Common myeloid progenitor, CD34-positive (primary cell): ENCODE measurements at regions not wholly inside any gene's neighbourhood (a gene's known extent, or its start where the extent isn't known, plus 50 kb on each side); places are given as distances from the start of the nearest gene placed in this dataset.

Source experiments
- CTCF ChIA-PET: fragments of 350-600 bp; sonication (Branson Sonifier 250); formaldehyde crosslinking; loops from one replicate; lab custom pipeline; 2021; ENCODE audit warnings: antibody characterized with exemption; lab: Charles Lee
- POLR2A ChIA-PET: fragments of 350-600 bp; sonication (Branson Sonifier 250); formaldehyde crosslinking; loops from one replicate; lab custom pipeline; 2021; ENCODE audit warnings: antibody characterized with exemption; lab: Charles Lee
- DNase-seq, 3 donors: peaks; one replicate each; pipeline versions ENCODE4 v3.0.0 to v3.0.0-alpha.2; 2013
- H3K27ac ChIP-seq, 2 experiments: 1 replicate in 1 of 2; 2 replicates in 1 of 2; pipeline ENCODE4 v1.7.0; 2013; ENCODE audit warnings: inconsistent platforms in 2 of 2, low read length in 2 of 2, mild to moderate bottlenecking in 2 of 2, low read depth in 1 of 2, moderate library complexity in 1 of 2; ENCODE audit not compliant: severe bottlenecking in 2 of 2, insufficient read depth in 1 of 2, poor library complexity in 1 of 2
- H3K27me3 ChIP-seq, 5 experiments: replicated peaks in 2 of 5; 1 replicate in 3 of 5; 2 replicates in 2 of 5; pipeline versions ENCODE4 v1.6.1 to v1.7.0; 2013; ENCODE audit warnings: low read length in 4 of 5, mild to moderate bottlenecking in 2 of 5, moderate library complexity in 2 of 5, inconsistent platforms in 1 of 5; ENCODE audit not compliant: insufficient read depth in 5 of 5, control insufficient read depth in 4 of 5
- H3K36me3 ChIP-seq, 4 experiments: 1 replicate in 2 of 4; 2 replicates in 2 of 4; pipeline versions ENCODE4 v1.6.1 to v1.7.0; 2013; ENCODE audit warnings: low read length in 3 of 4, control low read depth in 1 of 4, mild to moderate bottlenecking in 1 of 4; ENCODE audit not compliant: control insufficient read depth in 4 of 4, insufficient read depth in 4 of 4
- H3K4me1 ChIP-seq, 4 experiments: 1 replicate in 3 of 4; 2 replicates in 1 of 4; pipeline versions ENCODE4 v1.6.1 to v1.7.1; 2013; ENCODE audit warnings: low read length in 3 of 4, mild to moderate bottlenecking in 3 of 4, control low read depth in 1 of 4, inconsistent platforms in 1 of 4, moderate library complexity in 1 of 4; ENCODE audit not compliant: control insufficient read depth in 4 of 4, insufficient read depth in 4 of 4; ENCODE audit errors: control extremely low read depth in 1 of 4
- H3K4me3 ChIP-seq, 7 experiments: 1 replicate in 4 of 7; 2 replicates in 3 of 7; pipeline versions ENCODE4 v1.5.1 to v1.7.0; 2013; ENCODE audit warnings: mild to moderate bottlenecking in 7 of 7, low read length in 6 of 7, moderate library complexity in 6 of 7, inconsistent platforms in 2 of 7, low read depth in 2 of 7, control low read depth in 1 of 7; ENCODE audit not compliant: insufficient read depth in 4 of 7, control insufficient read depth in 1 of 7; ENCODE audit errors: extremely low read depth in 1 of 7
- H3K9me3 ChIP-seq, 5 experiments: 1 replicate in 4 of 5; 2 replicates in 1 of 5; pipeline versions ENCODE4 v1.6.1 to v1.7.1; 2013; ENCODE audit warnings: low read length in 4 of 5, mild to moderate bottlenecking in 2 of 5, inconsistent platforms in 1 of 5, low read depth in 1 of 5, moderate library complexity in 1 of 5; ENCODE audit not compliant: control insufficient read depth in 4 of 5, insufficient read depth in 2 of 5; ENCODE audit errors: control extremely low read depth in 1 of 5
- WGBS: methylation state at CpG from one replicate; pipeline ENCODE4 v1.1.5; 2013; ENCODE audit not compliant: insufficient coverage; 5-methylcytosine and 5-hydroxymethylcytosine counted together

DNA sequence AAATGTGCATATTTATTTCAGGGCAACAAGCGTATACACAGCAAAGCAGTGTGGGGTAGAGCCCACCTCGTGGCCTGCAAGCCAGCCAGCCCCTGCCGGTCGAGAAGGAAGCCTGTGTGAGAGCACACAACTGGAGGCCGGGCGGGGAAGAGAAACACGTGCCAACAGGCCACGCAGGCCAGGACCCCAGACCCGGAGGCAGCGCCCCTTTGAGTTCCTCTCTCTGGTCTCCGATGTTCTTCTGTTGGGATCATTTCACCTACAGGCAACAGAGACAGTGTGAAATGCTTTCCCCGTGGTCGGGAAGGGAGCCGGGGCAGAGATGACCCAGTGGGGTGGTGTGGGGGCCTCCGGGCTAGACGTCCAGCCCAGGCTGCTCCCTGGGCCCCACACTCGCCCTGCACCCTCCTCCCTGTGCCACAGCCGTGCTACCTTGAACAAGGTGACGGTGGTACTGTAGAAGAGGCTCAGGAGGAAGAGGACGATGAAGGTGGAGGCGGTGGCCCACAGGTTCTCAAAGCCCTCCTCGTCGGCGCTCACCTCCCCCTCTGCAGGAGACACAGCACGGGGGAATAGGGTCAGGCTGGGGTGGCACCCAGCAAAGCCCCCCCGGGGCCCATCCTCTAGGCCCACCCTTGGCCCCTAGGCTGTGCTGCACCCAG, 325.5 kb downstream of the TMEM121 start:
- Histone ChIP-seq H3K27ac (no peak overlapping the region), H3K36me3 (peaks cover 4 to 66% (median 44%) of the 10 kb centered on the region in 4 experiments), H3K4me1 (peaks cover 0 to 28% (median 26%) of the 10 kb centered on the region in 4 experiments), H3K27me3 (no peaks in the 10 kb centered on the region), H3K4me3 (no peak overlapping the region), H3K9me3 (peaks cover 0 to 7% (median 0%) of the 10 kb centered on the region in 5 experiments)
- DNase-seq = no peak
- ChIA-PET CTCF (interaction anchor here (0.9 to 1.4 kb wide), 2 partner anchors 9 to 61 kb away, joined by 3 read pairs; no protein-coding TSS in a partner anchor), POLR2A (no interaction called here)
- WGBS = 91% methylated on average over 14 of the region's 26 CpGs

DNA sequence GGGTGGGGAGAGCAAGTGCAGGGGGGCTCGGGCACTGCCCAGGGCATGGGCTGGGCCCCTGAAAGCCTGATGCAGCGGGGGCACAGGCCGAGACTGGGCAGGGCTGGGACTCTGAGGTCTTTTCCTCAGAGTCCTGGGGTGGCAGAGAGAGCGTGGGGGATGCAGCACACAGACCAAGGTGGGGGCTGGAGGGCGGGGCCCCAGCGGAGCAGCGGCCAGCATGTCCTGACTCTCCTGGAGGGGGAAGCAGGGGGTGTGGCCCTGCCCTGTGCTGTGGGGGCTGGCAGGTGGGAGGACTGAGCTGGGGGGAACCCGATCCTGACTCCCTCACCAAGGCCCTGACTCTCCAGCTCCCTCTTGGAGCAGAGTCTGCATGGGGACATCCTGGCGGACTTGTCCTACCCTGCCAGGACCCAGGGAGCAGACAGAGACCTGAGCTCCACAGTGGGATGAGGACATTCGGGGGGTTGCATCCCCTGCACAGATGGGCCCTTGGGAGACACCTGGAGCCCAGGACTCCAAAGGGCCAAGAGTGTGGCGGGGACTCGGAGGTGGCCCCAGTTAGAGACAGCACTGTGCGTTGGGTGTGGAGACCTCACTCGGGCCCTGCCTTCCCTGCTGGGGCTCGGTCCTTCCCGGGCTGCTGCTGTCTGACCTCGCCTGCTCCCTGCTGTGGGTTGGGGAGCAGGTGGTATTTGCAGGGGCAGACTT, 326.1 kb downstream of the TMEM121 start:
- WGBS = 95% methylated on average over 12 of the region's 17 CpGs
- CTCF ChIA-PET = interaction anchor here (1.4 kb wide), 1 partner anchor 10 kb away, joined by 3 read pairs; no protein-coding TSS in a partner anchor
- no peak for DNase-seq
- Histone ChIP-seq H3K27ac (no peak overlapping the region), H3K4me1 (peaks cover 0 to 34% (median 33%) of the 10 kb centered on the region in 4 experiments), H3K36me3 (peaks cover 4 to 66% (median 44%) of the 10 kb centered on the region in 4 experiments), H3K4me3 (no peak overlapping the region), H3K9me3 (peaks cover 0 to 7% (median 0%) of the 10 kb centered on the region in 5 experiments), H3K27me3 (no peaks in the 10 kb centered on the region)
- POLR2A ChIA-PET = no interaction called here

DNA sequence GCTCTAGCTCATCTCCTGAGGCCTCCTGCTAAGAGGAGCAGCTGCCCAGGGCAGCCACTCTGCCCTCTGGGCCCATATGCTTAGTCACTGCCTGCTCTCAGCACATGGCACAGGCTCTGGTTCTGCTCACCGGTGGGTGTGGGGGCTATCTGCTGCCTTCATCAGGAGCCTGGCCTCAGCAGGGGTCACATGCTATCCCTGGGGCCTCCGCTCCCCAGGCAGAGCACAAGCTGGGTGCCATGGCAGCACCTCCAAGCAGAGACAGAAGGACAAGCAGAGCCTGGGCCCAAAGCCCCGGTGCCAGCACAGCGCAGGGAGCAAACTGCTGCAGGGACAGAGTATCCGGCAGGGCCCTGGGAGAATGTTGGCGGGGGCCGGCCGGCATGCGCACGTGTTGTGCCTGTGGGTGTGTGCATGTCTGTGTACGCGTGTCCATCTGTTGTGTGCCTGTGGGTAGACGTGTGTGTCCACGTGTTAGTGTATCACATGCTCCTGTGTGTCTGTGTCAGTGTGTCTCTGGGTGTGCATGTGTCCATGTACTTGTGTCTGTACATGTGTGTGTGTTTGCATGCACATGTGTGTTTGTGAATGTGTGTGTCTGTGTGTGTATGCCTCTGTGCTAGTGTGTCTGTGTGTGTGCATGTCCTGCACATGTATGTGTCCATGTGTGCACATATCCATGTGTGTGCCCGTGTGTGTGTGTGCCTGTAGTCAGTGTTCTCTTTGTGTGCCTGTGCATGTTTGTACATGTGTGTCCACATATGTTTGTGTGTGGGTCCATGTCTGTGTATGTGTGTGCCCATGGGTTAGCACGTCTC, 326.9 kb downstream of the TMEM121 start:
- WGBS = 88% methylated on average over 14 of the region's 16 CpGs
- Histone ChIP-seq H3K9me3 (peaks cover 0 to 6% (median 0%) of the 10 kb centered on the region in 5 experiments), H3K4me1 (peaks cover 0 to 42% (median 41%) of the 10 kb centered on the region in 4 experiments), H3K36me3 (peaks cover 4 to 66% (median 44%) of the 10 kb centered on the region in 4 experiments), H3K27ac (no peak overlapping the region), H3K4me3 (no peak overlapping the region), H3K27me3 (no peaks in the 10 kb centered on the region)
- ChIA-PET POLR2A (no interaction called here), CTCF (interaction anchor here (0.7 to 1.4 kb wide), 2 partner anchors 10 to 57 kb away, joined by 3 to 4 read pairs; no protein-coding TSS in a partner anchor)
- peak in 1 of 3 donors; percentile 34 for DNase-seq

DNA sequence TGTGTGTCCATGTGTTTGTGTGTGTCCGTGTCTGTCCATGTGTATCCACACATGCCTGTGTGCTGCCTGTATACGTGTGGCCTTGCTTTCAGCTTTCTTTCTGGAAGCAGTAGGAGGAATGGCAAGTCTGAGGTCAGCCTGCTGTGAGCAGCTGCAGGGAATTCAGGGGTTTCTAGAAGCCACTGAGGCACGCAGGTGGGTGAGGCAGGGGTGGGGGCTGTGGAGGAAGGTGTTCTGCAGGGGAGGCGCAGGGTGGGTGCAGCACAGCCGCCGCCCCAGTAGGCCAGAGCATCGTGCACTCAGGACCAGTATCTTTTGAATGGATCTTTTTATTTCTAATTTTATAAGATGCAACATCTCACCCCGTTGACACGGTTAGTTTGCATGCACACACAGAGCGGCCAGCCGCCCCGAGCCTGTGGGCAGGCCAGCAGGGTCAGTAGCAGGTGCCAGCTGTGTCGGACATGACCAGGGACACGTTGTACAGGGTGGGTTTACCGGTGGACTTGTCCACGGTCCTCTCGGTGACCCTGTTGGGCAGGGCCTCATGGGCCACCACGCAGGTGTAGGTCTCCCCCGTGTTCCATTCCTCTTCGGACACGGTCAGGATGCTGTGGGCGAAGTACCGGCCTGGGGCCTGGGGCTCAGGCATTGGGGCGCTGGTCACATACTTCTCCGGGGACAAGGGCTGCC, 327.7 kb downstream of the TMEM121 start:
- ChIA-PET POLR2A (interaction anchor here (0.7 kb wide), 1 partner anchor 9 kb away, joined by 5 read pairs; no protein-coding TSS in a partner anchor), CTCF (interaction anchor here (0.7 kb wide), 1 partner anchor 58 kb away, joined by 4 read pairs; no protein-coding TSS in a partner anchor)
- Histone ChIP-seq H3K9me3 (no peaks in the 10 kb centered on the region), H3K4me3 (peak overlapping the region in 1 of 7 experiments; percentile 6), H3K27me3 (no peaks in the 10 kb centered on the region), H3K36me3 (peaks cover 4 to 64% (median 44%) of the 10 kb centered on the region in 4 experiments), H3K4me1 (peaks cover 0 to 50% (median 48%) of the 10 kb centered on the region in 4 experiments), H3K27ac (no peak overlapping the region)
- DNase-seq = no peak
- WGBS = 97% methylated on average over 21 of the region's 25 CpGs

- Histone ChIP-seq H3K27ac (no peak overlapping the region), H3K36me3 (peaks cover 4 to 62% (median 44%) of the 10 kb centered on the region in 4 experiments), H3K4me3 (no peak overlapping the region), H3K9me3 (no peaks in the 10 kb centered on the region), H3K27me3 (no peaks in the 10 kb centered on the region), H3K4me1 (peaks cover 0 to 56% (median 53%) of the 10 kb centered on the region in 4 experiments)
- ChIA-PET CTCF (no interaction called here), POLR2A (interaction anchor here (0.7 kb wide), 1 partner anchor 10 kb away, joined by 5 read pairs; no protein-coding TSS in a partner anchor)
- WGBS = 99% methylated on average over 15 of the region's 26 CpGs
- DNase-seq = no peak
Observed at GRCh38 chr14:105854600-105855245, 328.3 kb downstream of the TMEM121 start.
